K562 (cell line): ENCODE measurements at regions not wholly inside any gene's neighbourhood (a gene's known extent, or its start where the extent isn't known, plus 50 kb on each side); places are given as distances from the start of the nearest gene placed in this dataset.

ENCODE experiments used
- ATAC-seq: fragments of 200-7000 bp; cut with Tn5 transposase; 3 replicates; pipeline ENCODE4 v1.9.1; 2020; ENCODE audit warnings: moderate library complexity
- BruUV-seq: library from RNA; stranded (reverse); fragments of 400-500 nt; replicated peaks from 2 replicates; lab custom pipeline; 2021; lab: Mats Ljungman, UMichigan
- CTCF ChIA-PET: fragments of 300-600 bp; formaldehyde crosslinking; extraction: SDS; loops from one replicate; lab custom pipeline; 2021; ENCODE audit warnings: low intra/inter-chr PET ratio; lab: Yijun Ruan, JAX
- POLR2A ChIA-PET: fragments of 300-600, 350-650 bp; sonication (Branson Sonifier 250); formaldehyde crosslinking; extraction: SDS; loops from one replicate; lab custom pipeline; 2021; ENCODE audit warnings: antibody characterized with exemption, inconsistent platforms; lab: Yijun Ruan, JAX
- DNase-seq, 4 experiments: peaks; one replicate each; pipeline versions ENCODE4 v3.0.0 to v3.0.0-alpha.2; 2011 to 2018; ENCODE audit warnings: low spot score in 3 of 4, mixed read lengths in 3 of 4; ENCODE audit errors: extremely low read depth in 1 of 4
- FAIRE-seq: peaks from 2 replicates; lab custom pipeline; 2011; peaks lifted over from hg19 to GRCh38; lab: Jason Lieb, UNC
- H2AFZ ChIP-seq: 2 replicates; pipeline ENCODE4 v1.6.0; 2011; ENCODE audit warnings: low read depth, low read length, control low read depth, inconsistent platforms
- H3K27ac ChIP-seq: fragments of 200-600 bp; 3 replicates; pipeline ENCODE4 v1.8.0; 2011; ENCODE audit warnings: low read depth, mild to moderate bottlenecking, control low read depth, inconsistent platforms, low read length, moderate library complexity, mixed read lengths; ENCODE audit errors: extremely low read depth
- H3K27me3 ChIP-seq, 2 experiments: fragments of 300-600 bp in 1 of 2; 2 replicates in 1 of 2; 3 replicates in 1 of 2; pipeline versions ENCODE4 v1.6.0 to v1.8.0; 2011; ENCODE audit warnings: inconsistent platforms in 2 of 2, low read length in 2 of 2, mild to moderate bottlenecking in 1 of 2, mixed read lengths in 1 of 2, moderate library complexity in 1 of 2; ENCODE audit not compliant: control insufficient read depth in 2 of 2, insufficient read depth in 2 of 2
- H3K36me3 ChIP-seq: fragments of 300-600 bp; 3 replicates; pipeline ENCODE4 v1.8.0; 2011; ENCODE audit warnings: mild to moderate bottlenecking, low read length, inconsistent platforms; ENCODE audit not compliant: control insufficient read depth, insufficient read depth
- H3K4me1 ChIP-seq, 2 experiments: fragments of 200-600 bp in 1 of 2; replicated peaks in 1 of 2; 2 replicates in 1 of 2; 3 replicates in 1 of 2; pipeline versions ENCODE4 v1.5.1 to v1.8.0; 2011; ENCODE audit warnings: inconsistent platforms in 2 of 2, low read length in 2 of 2, mild to moderate bottlenecking in 1 of 2, mixed read lengths in 1 of 2, moderate library complexity in 1 of 2; ENCODE audit not compliant: control insufficient read depth in 2 of 2, insufficient read depth in 2 of 2
- H3K4me2 ChIP-seq: 2 replicates; pipeline ENCODE4 v1.6.1; 2011; ENCODE audit warnings: low read length, control low read depth, inconsistent platforms, mixed read lengths; ENCODE audit not compliant: insufficient read depth
- H3K4me3 ChIP-seq: fragments of 200-600 bp; sonication (generic), shearing (Covaris generic); 2 replicates; pipeline ENCODE4 v1.5.1; 2016; ENCODE audit warnings: control low read depth, inconsistent platforms
- H3K79me2 ChIP-seq: fragments of 200-600 bp; 3 replicates; pipeline ENCODE4 v1.8.0; 2011; ENCODE audit warnings: low read length, inconsistent platforms; ENCODE audit not compliant: control insufficient read depth, insufficient read depth
- H3K9ac ChIP-seq, 2 experiments: 2 replicates each; pipeline versions ENCODE4 v1.6.0 to v1.6.1; 2011; ENCODE audit warnings: low read depth in 2 of 2, low read length in 2 of 2, control low read depth in 1 of 2, inconsistent platforms in 1 of 2, mild to moderate bottlenecking in 1 of 2, mixed read lengths in 1 of 2; ENCODE audit not compliant: insufficient read depth in 1 of 2
- H3K9me1 ChIP-seq: one replicate; pipeline ENCODE4 v1.6.0; 2011; ENCODE audit warnings: inconsistent platforms, mild to moderate bottlenecking, low read length, moderate library complexity; ENCODE audit not compliant: control insufficient read depth, insufficient read depth
- H3K9me3 ChIP-seq: replicated peaks from 2 replicates; pipeline ENCODE4 v1.5.1; 2011; ENCODE audit warnings: low read depth, low read length, inconsistent platforms; ENCODE audit not compliant: control insufficient read depth, insufficient read depth
- H4K20me1 ChIP-seq: replicated peaks from 2 replicates; pipeline ENCODE4 v1.6.1; 2011; ENCODE audit warnings: low read length, inconsistent platforms, mixed read lengths; ENCODE audit not compliant: control insufficient read depth, insufficient read depth
- PRPF4 ChIP-seq: fragments of 200-400 bp; formaldehyde crosslinking; IDR thresholded peaks from one replicate; pipeline ENCODE4 v1.6.1; 2017; ENCODE audit warnings: low read length, low read depth, mild to moderate bottlenecking; ENCODE audit not compliant: insufficient read depth, poor library complexity, severe bottlenecking
- SIX5 ChIP-seq, 2 experiments: IDR thresholded peaks; 2 replicates each; pipeline ENCODE4 v1.6.1; 2011; ENCODE audit warnings: low read length in 2 of 2, borderline replicate concordance in 1 of 2, low read depth in 1 of 2, mild to moderate bottlenecking in 1 of 2, moderate library complexity in 1 of 2; ENCODE audit not compliant: insufficient read depth in 1 of 2
- ZNF830 ChIP-seq: fragments of 250-450 bp; sonication (Bioruptor Pico); IDR thresholded peaks from 2 replicates; pipeline ENCODE4 v1.5.0; 2021; ENCODE audit warnings: mild to moderate bottlenecking
- WGBS: fragments of 100-300 bp; shearing (Covaris generic); methylation state at CpG from one replicate; pipeline ENCODE4 v1.1.6; 2016; ENCODE audit warnings: low coverage, mixed read lengths; ENCODE audit not compliant: insufficient coverage; ENCODE audit errors: missing lambda C conversion rate; 5-methylcytosine and 5-hydroxymethylcytosine counted together
- in situ Hi-C: fragments of 300-500 bp; cut with MboI; formaldehyde crosslinking; loops from 4 replicates; pipeline ENCODE4 v1.15.0; 2018; ENCODE audit warnings: inconsistent platforms, mixed read lengths
- intact Hi-C: fragments of 100-400 bp; cut with micrococcal nuclease; formaldehyde crosslinking; loops from 2 replicates; pipeline ENCODE4 v1.14.2; 2022
- TF ChIP-seq, protein P1 (sequence below): fragments of 450-650 bp; conservative IDR thresholded peaks from 2 replicates; pipeline ENCODE4 v1.6.1; 2016; ENCODE audit warnings: missing genetic modification characterization, low read depth, mild to moderate bottlenecking, control low read depth, missing compliant biosample characterization
- TF ChIP-seq, protein P2 (sequence below): fragments of 450-650 bp; IDR thresholded peaks from 2 replicates; pipeline ENCODE4 v1.6.1; 2017; ENCODE audit warnings: antibody characterized with exemption
- TF ChIP-seq, protein P3 (sequence below): sonication (generic); formaldehyde crosslinking; IDR thresholded peaks from 2 replicates; pipeline ENCODE4 v1.8.0; 2022; ENCODE audit warnings: missing genetic modification reagents, mild to moderate bottlenecking, moderate library complexity, borderline replicate concordance
- TF ChIP-seq, protein P4 (sequence below), 3 experiments: fragments of 200-800 bp in 1 of 3; fragments of 250-450 bp in 1 of 3; fragments of 450-650 bp in 1 of 3; sonication (Bioruptor Pico) in 1 of 3; sonication (Bioruptor generic) in 1 of 3; formaldehyde crosslinking in 1 of 3; IDR thresholded peaks; 2 replicates each; pipeline versions ENCODE4 v1.6.1 to v1.8.0; 2016 to 2022; ENCODE audit warnings: mild to moderate bottlenecking in 2 of 3, missing genetic modification characterization in 2 of 3, missing compliant biosample characterization in 1 of 3, moderate library complexity in 1 of 3

DNA sequence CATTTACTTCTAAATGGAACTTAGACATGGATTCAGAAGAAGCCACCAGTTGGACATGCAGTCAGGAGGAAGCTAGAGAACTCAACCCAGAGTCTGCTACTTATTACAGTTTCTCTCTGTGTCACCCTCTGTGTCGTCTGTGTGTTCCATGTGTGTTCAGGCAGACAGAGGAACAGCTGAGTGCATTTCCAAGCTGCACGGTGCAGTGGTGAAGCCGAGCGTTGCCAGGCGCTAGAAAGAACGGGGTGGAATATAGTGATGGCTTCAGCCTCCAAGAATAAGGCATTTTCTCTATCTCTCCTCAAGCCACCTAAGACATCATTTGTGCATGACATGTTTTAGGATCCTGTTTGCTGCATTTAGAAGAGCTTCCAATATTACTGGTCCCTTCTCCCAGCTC, 101.1 kb upstream of the CCL2 start:
- H3K4me2 ChIP-seq, result no peak overlapping the region
- ChIA-PET CTCF (no interaction called here), POLR2A (interaction anchor here (0.6 to 1.4 kb wide), 3 partner anchors 13 to 1537 kb away, joined by 3 to 4 read pairs (median 3); no protein-coding TSS in a partner anchor)
- intact Hi-C loops, result no loop called here
- in situ Hi-C loops, result no loop called here
- no TSS peak for BruUV-seq
- no peak overlapping the region for H2AFZ ChIP-seq
- no peak for ATAC-seq
- peaks cover 6 to 27% of the 10 kb centered on the region in 2 experiments; a peak in 3 of 5 replicates for H3K27me3 ChIP-seq
- FAIRE-seq, result no peak
- H3K9me3 ChIP-seq, result no peaks in the 10 kb centered on the region
- no peak overlapping the region for H3K27ac ChIP-seq
- H3K4me1 ChIP-seq, result no peaks in the 10 kb centered on the region
- DNase-seq, result no peak
- H3K9ac ChIP-seq, result no peak overlapping the region
- 0 out of 2 replicates have a peak, but pooled peaks cover 3% of the 10 kb centered on the region for H4K20me1 ChIP-seq
- no peaks in the 10 kb centered on the region for H3K9me1 ChIP-seq
- no peak overlapping the region for H3K4me3 ChIP-seq
- no peaks in the 10 kb centered on the region for H3K79me2 ChIP-seq
- whole genome bisulfite sequencing, result 0% methylated on average over 6 of the region's 6 CpGs
- no peaks in the 10 kb centered on the region for H3K36me3 ChIP-seq
- no peak for TF ChIP-seq ZNF830 (CRISPR knock-in tag)
- TF ChIP-seq, protein P1, sequence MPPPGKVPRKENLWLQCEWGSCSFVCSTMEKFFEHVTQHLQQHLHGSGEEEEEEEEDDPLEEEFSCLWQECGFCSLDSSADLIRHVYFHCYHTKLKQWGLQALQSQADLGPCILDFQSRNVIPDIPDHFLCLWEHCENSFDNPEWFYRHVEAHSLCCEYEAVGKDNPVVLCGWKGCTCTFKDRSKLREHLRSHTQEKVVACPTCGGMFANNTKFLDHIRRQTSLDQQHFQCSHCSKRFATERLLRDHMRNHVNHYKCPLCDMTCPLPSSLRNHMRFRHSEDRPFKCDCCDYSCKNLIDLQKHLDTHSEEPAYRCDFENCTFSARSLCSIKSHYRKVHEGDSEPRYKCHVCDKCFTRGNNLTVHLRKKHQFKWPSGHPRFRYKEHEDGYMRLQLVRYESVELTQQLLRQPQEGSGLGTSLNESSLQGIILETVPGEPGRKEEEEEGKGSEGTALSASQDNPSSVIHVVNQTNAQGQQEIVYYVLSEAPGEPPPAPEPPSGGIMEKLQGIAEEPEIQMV (tag), result no peak
- TF ChIP-seq, protein P2, sequence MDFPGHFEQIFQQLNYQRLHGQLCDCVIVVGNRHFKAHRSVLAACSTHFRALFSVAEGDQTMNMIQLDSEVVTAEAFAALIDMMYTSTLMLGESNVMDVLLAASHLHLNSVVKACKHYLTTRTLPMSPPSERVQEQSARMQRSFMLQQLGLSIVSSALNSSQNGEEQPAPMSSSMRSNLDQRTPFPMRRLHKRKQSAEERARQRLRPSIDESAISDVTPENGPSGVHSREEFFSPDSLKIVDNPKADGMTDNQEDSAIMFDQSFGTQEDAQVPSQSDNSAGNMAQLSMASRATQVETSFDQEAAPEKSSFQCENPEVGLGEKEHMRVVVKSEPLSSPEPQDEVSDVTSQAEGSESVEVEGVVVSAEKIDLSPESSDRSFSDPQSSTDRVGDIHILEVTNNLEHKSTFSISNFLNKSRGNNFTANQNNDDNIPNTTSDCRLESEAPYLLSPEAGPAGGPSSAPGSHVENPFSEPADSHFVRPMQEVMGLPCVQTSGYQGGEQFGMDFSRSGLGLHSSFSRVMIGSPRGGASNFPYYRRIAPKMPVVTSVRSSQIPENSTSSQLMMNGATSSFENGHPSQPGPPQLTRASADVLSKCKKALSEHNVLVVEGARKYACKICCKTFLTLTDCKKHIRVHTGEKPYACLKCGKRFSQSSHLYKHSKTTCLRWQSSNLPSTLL, result no peak
- TF ChIP-seq, protein P3, sequence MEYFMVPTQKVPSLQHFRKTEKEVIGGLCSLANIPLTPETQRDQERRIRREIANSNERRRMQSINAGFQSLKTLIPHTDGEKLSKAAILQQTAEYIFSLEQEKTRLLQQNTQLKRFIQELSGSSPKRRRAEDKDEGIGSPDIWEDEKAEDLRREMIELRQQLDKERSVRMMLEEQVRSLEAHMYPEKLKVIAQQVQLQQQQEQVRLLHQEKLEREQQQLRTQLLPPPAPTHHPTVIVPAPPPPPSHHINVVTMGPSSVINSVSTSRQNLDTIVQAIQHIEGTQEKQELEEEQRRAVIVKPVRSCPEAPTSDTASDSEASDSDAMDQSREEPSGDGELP, result no peak
- TF ChIP-seq, protein P4, sequence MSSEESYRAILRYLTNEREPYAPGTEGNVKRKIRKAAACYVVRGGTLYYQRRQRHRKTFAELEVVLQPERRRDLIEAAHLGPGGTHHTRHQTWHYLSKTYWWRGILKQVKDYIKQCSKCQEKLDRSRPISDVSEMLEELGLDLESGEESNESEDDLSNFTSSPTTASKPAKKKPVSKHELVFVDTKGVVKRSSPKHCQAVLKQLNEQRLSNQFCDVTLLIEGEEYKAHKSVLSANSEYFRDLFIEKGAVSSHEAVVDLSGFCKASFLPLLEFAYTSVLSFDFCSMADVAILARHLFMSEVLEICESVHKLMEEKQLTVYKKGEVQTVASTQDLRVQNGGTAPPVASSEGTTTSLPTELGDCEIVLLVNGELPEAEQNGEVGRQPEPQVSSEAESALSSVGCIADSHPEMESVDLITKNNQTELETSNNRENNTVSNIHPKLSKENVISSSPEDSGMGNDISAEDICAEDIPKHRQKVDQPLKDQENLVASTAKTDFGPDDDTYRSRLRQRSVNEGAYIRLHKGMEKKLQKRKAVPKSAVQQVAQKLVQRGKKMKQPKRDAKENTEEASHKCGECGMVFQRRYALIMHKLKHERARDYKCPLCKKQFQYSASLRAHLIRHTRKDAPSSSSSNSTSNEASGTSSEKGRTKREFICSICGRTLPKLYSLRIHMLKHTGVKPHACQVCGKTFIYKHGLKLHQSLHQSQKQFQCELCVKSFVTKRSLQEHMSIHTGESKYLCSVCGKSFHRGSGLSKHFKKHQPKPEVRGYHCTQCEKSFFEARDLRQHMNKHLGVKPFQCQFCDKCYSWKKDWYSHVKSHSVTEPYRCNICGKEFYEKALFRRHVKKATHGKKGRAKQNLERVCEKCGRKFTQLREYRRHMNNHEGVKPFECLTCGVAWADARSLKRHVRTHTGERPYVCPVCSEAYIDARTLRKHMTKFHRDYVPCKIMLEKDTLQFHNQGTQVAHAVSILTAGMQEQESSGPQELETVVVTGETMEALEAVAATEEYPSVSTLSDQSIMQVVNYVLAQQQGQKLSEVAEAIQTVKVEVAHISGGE (CRISPR knock-in tag; IDR thresholded peaks at IDR 0.05), result no peak
- no peak for TF ChIP-seq SIX5 (IDR thresholded peaks at IDR 0.05; ENCODE audit: borderline replicate concordance in 1 of 2, insufficient read depth in 1 of 2, low read depth in 1 of 2, low read length in 2 of 2)
- TF ChIP-seq PRPF4, result no peak
